Mesothelial cell of epicardium (in vitro differentiated cells): ENCODE measurements at regions not wholly inside any gene's neighbourhood (a gene's known extent, or its start where the extent isn't known, plus 50 kb on each side); places are given as distances from the start of the nearest gene placed in this dataset.

ENCODE experiments used
- DNase-seq, 2 experiments: peaks; one replicate each; pipeline ENCODE4 v3.0.0; 2021; ENCODE audit warnings: low spot score in 2 of 2; ENCODE audit not compliant: unreplicated experiment in 2 of 2
- H3K27ac Mint-ChIP-seq: 2 replicates; pipeline ENCODE4 v1.8.0; 2021; ENCODE audit warnings: mixed read lengths
- H3K27me3 Mint-ChIP-seq: 2 replicates; pipeline ENCODE4 v1.8.0; 2021; ENCODE audit warnings: low read depth, mixed read lengths
- H3K36me3 Mint-ChIP-seq: 2 replicates; pipeline ENCODE4 v1.8.0; 2021; ENCODE audit warnings: mixed read lengths
- H3K4me1 Mint-ChIP-seq: 2 replicates; pipeline ENCODE4 v1.8.0; 2021; ENCODE audit warnings: mixed read lengths
- H3K4me3 Mint-ChIP-seq: 2 replicates; pipeline ENCODE4 v1.8.0; 2021; ENCODE audit warnings: mild to moderate bottlenecking, moderate library complexity, mixed read lengths
- H3K9me3 Mint-ChIP-seq: 2 replicates; pipeline ENCODE4 v1.8.0; 2021; ENCODE audit warnings: mixed read lengths
- TF ChIP-seq, protein P1 (sequence below): fragments of 200-600 bp; sonication (generic); IDR thresholded peaks from one replicate; pipeline ENCODE4 v1.5.0; 2021; ENCODE audit warnings: antibody characterized with exemption; ENCODE audit not compliant: unreplicated experiment

DNA sequence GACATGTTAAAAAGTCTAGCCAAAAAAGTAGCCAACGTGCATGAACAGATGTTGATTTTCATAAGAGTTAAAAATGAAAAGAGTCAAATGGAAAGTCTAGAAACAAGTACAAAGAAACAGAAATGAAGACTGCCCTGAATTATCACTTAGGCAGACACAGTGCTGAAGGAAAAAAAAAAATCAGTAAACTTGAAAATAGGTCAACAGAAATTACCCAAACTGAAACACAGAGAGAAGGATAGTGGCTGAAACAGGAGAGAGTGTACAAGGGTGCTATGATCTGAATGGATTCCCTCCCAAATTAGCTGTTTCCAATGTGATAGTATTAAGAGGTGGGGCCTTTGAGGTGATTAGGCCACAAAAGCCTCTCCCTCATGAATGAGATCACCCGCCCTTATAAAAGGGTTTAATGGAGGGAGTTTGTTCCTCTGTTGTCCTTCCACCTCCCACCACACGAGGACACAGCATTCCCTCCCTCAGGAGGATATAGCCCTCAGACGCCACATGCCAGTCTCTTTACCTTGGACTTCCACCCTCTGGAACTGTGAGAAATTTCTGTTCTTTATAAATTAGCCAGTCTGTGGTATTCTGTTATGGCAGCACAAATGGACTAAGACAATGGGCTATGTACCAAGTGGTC is 249.7 kb downstream of the AHR start:
- Mint-ChIP-seq H3K36me3 (no peaks in the 10 kb centered on the region), H3K27me3 (no peaks in the 10 kb centered on the region), H3K27ac (no peak overlapping the region), H3K4me1 (peaks cover 30% of the 10 kb centered on the region), H3K9me3 (no peaks in the 10 kb centered on the region), H3K4me3 (no peak overlapping the region)
- TF ChIP-seq, protein P1, sequence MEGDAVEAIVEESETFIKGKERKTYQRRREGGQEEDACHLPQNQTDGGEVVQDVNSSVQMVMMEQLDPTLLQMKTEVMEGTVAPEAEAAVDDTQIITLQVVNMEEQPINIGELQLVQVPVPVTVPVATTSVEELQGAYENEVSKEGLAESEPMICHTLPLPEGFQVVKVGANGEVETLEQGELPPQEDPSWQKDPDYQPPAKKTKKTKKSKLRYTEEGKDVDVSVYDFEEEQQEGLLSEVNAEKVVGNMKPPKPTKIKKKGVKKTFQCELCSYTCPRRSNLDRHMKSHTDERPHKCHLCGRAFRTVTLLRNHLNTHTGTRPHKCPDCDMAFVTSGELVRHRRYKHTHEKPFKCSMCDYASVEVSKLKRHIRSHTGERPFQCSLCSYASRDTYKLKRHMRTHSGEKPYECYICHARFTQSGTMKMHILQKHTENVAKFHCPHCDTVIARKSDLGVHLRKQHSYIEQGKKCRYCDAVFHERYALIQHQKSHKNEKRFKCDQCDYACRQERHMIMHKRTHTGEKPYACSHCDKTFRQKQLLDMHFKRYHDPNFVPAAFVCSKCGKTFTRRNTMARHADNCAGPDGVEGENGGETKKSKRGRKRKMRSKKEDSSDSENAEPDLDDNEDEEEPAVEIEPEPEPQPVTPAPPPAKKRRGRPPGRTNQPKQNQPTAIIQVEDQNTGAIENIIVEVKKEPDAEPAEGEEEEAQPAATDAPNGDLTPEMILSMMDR: no peak
- DNase-seq: no peak

DNA sequence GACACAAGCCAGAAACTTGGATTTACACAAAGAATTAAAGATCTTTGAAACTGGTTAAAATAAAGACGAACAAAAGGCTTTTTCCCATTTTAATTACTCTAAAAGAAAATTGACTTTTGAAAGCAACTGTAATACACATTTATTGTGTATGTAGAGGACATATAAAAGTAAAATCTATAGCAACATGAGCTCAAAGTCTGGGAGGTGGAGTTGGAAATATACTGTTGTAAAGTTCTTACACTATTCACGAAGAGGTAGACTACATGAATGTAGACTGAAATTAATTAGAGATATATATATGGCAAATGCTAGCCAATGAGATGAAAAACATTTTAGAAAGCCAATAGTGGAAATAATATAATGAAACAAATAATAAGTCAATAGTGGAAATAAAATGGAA is 251.0 kb downstream of the AHR start:
- TF ChIP-seq, protein P1: no peak
- no peak overlapping the region for H3K27ac Mint-ChIP-seq
- no peaks in the 10 kb centered on the region for H3K36me3 Mint-ChIP-seq
- peaks cover 2% of the 10 kb centered on the region for H3K9me3 Mint-ChIP-seq
- no peak overlapping the region for H3K4me3 Mint-ChIP-seq
- no peaks in the 10 kb centered on the region for H3K27me3 Mint-ChIP-seq
- peaks cover 21% of the 10 kb centered on the region for H3K4me1 Mint-ChIP-seq
- no peak for DNase-seq

DNA sequence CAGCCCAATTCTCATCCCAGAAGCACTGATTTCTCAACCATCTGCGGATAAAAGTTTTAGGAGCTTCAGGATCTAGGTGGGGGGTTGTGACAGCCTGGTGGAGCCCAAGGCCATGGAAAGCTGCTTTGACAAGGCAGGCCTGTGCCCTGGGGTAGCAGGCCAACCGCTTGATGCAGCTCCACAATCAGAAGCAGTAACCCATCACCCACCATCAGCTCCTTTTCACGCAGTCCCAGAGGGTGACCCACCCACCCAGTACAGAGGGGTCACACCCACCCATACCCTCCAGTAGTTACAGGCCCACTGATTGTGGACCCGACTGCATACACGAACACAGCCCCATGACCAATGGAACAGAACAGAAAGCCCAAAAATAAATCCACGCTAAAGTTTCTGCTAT is 253.9 kb downstream of the AHR start:
- TF ChIP-seq, protein P1: no peak
- Mint-ChIP-seq H3K4me3 (no peak overlapping the region), H3K4me1 (peaks cover 10% of the 10 kb centered on the region), H3K27ac (no peak overlapping the region), H3K36me3 (no peaks in the 10 kb centered on the region), H3K27me3 (no peaks in the 10 kb centered on the region), H3K9me3 (peaks cover 6% of the 10 kb centered on the region)
- no peak for DNase-seq

DNA sequence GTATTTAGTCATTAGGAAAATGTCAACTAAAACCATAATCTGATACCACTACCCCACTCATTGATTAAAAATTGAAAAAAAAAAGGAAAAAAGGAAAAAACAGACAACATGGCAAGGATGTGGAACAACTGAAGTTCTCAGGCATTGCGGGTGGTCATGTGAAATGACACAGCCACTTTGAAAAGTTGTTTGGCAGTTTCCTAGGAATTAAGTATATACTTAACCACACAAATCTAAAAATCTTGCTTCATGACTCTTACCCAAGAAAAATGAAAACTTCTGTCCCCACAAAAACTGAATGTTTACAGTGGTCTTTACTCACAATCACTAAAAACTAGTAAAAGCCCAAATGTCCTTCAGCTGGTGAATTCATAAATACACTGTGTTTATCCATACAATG is 254.5 kb downstream of the AHR start:
- TF ChIP-seq, protein P1: no peak
- no peak for DNase-seq
- no peaks in the 10 kb centered on the region for H3K36me3 Mint-ChIP-seq
- no peak overlapping the region for H3K4me3 Mint-ChIP-seq
- H3K27ac Mint-ChIP-seq: no peak overlapping the region
- H3K4me1 Mint-ChIP-seq: peaks cover 16% of the 10 kb centered on the region
- H3K9me3 Mint-ChIP-seq: peaks cover 6% of the 10 kb centered on the region
- no peaks in the 10 kb centered on the region for H3K27me3 Mint-ChIP-seq

DNA sequence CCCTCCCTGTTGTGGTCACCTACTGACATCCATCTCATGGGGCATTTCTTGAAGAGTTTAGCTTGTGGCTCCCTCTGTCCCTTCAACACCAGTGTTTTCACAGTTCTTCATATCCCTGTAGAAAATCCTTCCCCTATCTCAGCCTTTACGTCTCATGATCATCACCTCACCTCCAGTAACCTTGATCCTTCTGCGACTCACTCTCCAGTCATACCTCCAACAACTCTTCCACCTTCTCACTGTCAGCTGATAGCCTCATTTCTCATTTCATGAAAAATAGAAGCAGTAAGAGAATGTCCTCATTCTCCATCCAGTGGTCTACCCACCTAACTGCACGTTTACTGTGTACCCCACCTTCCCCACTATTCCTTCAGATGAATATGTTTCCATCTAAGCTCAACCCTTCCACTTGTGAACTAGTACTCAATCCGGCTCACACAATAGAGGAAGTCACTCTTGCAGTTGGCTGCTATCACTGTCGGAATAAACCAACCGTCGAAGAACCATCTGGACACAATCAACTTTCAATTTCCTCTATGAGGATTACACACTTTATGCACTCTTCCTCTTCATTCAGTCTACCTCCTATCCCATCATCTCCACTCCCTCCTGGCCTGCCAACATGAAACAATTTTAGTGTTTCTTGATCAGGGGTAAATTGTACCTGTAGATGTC is 256.0 kb downstream of the AHR start:
- no peaks in the 10 kb centered on the region for H3K36me3 Mint-ChIP-seq
- H3K27me3 Mint-ChIP-seq: no peaks in the 10 kb centered on the region
- H3K4me1 Mint-ChIP-seq: peaks cover 26% of the 10 kb centered on the region
- no peak for DNase-seq
- TF ChIP-seq, protein P1: no peak
- H3K27ac Mint-ChIP-seq: no peak overlapping the region
- no peak overlapping the region for H3K4me3 Mint-ChIP-seq
- peaks cover 6% of the 10 kb centered on the region for H3K9me3 Mint-ChIP-seq
